GM12892 (cell line): ENCODE measurements at regions not wholly inside any gene's neighbourhood (a gene's known extent, or its start where the extent isn't known, plus 50 kb on each side); places are given as distances from the start of the nearest gene placed in this dataset.

ENCODE experiments used
- DNase-seq: peaks from one replicate; pipeline ENCODE4 v3.0.0; 2011; ENCODE audit not compliant: insufficient read length
- FAIRE-seq: peaks from 2 replicates; lab custom pipeline; 2011; peaks lifted over from hg19 to GRCh38; lab: Jason Lieb, UNC
- POLR2A ChIP-seq: IDR thresholded peaks from 2 replicates; pipeline ENCODE4 v1.6.1; 2011; ENCODE audit warnings: low read depth, low read length, control low read depth
- POLR2AphosphoS5 ChIP-seq: IDR thresholded peaks from 2 replicates; pipeline ENCODE4 v1.6.1; 2011; ENCODE audit warnings: low read depth, low read length, control low read depth
- TAF1 ChIP-seq: IDR thresholded peaks from 2 replicates; pipeline ENCODE4 v1.6.1; 2011; ENCODE audit warnings: low read depth, mild to moderate bottlenecking, control low read depth, low read length, borderline replicate concordance

DNA sequence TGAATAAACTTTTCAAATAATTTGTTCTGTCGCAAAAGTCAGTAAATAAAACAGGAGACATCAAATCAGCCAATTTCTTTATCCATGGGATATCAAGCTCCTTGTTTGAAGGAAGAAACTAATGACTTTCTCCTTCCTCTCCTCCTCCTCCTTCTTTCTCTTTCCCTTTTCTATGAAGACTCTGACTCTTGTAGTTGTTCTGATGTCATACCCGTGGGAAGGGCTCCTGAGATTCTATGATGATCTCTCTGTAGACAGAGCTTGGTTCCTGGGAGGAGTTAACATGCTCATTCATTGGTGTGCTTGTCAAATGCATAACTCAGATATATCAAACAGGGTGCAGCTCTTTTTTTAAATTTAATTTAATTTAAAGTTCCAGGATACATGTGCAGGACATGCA is 118.7 kb upstream of the KCTD1 start:
- TF ChIP-seq POLR2AphosphoS5: no peak
- TF ChIP-seq TAF1: no peak
- TF ChIP-seq POLR2A: no peak
- FAIRE-seq (no peak), DNase-seq (no peak)

DNA sequence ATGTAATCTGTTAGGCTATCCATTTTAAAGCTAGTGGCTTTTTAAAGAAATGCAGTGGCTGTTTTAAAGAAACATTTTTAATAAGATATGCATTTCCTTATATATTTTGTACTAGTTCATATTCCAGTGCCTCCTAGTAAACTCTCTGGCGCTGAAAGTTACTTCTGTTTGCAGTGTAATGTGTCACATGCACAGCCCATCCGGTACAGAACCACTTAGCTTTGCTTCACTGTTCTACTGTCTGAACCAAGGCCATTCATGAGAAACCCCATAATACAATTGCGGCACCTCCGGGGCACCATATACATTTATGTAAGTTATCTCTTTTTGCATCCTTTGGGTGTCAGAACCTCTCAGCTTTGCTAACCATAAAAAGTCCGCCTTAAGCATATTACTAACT is 114.6 kb upstream of the KCTD1 start:
- FAIRE-seq (no peak), DNase-seq (no peak)
- TF ChIP-seq POLR2A (no peak), TAF1 (no peak), POLR2AphosphoS5 (no peak)

DNA sequence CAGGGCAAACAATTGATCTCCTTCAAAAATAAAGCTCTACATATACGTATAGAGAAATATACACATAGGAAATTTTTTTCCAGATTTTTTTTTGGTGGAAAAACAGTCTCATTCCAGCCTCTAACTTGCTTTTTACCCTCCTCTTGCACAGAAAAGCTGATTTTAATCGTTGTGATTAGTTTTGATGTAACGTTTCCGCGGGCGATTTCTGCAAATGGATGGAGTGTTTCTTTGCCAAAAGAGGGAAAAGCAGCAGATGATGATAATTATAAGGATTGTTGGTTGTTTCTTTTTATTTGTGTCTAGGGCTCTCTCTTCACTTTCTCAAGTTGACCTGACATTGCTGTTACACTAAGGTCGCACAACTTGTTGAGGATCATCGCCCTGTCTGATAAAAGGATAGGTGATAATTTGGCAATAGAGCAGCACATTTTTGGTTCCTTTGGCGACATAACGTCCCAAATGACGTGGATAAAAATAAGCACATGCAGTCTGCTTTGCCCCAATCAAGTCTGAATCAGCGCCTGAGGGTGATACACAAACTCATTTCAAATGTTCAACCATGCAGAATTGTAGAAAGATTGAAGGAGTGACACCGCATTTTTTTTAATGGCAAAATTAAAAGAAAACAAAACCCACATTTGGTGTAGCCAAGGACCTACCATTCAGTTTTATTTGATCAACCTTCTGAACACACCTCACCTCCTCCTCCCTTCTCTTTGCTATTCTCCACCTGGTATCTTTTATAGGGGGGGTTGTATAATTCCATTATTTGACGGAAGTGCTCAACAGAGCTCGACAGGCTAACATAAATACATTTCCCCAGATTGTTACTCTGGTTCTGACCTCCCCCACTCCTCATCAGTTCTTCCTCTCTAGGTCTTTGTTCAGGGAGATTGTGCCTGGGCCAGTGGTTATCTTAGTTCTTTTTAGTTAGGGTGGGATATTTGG is 109.6 kb upstream of the KCTD1 start:
- FAIRE-seq (no peak), DNase-seq (no peak)
- TF ChIP-seq POLR2AphosphoS5 (no peak), POLR2A (no peak), TAF1 (no peak)

DNA sequence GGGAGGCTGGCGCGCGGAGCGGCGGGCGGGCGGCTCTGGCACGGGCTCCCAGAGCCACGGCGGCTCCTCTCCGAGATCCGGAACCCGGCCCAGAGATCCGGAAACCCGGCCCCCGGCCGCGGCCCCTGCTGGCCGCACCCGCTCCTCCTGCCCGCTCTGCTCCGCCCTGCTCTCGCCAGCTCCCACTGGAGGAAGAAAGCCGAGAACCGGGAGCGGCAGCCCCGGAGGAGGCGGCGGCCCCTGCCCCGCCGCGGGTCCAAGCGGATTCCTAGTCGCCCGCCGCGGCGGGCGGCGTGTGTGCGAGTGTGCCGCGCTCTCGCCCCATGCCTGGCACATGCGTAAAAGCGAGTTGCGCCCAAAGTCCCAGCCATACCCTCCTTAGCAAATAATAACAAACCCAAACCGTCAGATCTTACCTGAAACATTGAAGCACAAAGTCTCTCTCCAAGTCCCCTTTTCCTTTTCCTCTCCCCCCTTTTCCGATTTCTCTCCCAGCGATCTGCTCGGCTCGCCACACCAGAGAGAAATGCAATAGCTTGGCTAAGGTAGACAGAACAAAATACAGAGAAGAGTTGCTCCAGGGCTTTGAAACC is 108.7 kb upstream of the KCTD1 start:
- no peak for FAIRE-seq
- TF ChIP-seq TAF1: no peak
- no peak for TF ChIP-seq POLR2AphosphoS5
- TF ChIP-seq POLR2A: no peak
- peak; percentile 51 for DNase-seq

DNA sequence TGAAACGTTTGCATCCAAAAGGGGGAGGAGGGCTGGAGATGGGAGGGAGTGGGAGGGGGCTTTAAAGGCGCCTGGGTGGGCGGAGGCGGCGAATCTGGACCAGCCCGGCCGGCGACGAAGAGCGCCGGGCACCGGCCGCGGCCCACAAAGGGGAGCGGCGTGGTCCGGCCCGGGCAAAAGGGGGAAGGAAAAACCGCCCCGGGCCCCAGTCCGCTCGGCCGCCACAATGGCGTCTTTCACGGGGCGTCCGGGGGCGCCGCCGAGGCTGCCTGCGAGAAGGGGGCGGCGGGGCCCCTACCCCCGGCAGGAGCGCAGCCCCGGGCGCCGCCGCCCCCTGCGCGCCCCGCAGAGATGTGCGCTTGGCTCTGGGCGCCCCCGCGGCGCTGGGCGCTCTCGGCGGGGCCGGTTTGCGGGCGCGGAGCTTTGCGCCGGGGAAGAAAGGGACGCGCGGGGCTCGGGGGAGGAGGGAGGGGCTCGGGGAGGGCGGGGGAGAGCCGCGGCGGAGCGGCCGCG is 108.1 kb upstream of the KCTD1 start:
- no peak for TF ChIP-seq TAF1
- TF ChIP-seq POLR2A: no peak
- TF ChIP-seq POLR2AphosphoS5: no peak
- DNase-seq (no peak), FAIRE-seq (no peak)

DNA sequence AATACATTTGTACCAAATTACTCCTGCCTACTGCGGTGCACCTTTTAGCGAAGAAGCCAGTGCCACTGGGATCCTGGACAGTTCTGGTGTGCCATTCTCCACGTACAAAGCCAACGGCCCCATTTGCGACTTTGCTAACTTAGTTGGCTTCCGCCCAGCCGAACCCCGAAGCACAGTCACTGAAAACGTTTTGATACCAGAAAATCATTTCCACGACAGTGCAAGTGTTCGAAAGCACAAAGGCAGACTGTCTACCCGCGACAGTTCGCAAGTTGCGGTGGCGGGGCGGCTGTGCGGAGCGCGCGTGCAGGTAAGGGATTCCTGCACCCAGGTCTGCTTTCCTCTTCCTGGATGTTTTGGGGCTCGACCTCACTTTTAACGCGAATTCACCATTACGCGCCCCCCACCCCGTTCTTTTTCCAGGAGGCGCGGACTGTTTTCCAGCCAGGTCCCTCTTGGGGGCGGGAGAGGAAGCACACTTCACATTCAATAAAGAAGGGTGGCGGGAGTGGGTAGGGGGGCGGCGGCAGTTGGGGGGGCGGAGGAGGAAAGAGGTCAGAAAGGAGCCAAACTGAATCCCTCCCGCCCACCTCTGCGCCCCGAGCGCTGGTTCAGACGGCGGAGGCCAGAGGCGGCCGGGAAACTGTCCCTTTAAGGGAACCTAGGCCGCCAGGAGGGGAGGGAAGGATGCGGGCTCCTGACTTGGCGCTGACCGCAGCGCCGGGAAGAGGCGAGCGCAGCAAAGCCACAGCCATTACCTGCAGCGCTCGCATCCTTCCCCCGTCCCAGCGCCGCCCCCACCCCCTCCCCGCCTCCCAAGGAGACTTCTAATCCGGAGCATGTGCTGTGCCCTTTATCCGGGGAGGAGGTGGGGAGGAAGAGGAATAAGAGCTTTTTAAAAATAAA is 107.4 kb upstream of the KCTD1 start:
- DNase-seq: no peak
- FAIRE-seq: no peak
- TF ChIP-seq TAF1: no peak
- no peak for TF ChIP-seq POLR2AphosphoS5
- TF ChIP-seq POLR2A: no peak

DNA sequence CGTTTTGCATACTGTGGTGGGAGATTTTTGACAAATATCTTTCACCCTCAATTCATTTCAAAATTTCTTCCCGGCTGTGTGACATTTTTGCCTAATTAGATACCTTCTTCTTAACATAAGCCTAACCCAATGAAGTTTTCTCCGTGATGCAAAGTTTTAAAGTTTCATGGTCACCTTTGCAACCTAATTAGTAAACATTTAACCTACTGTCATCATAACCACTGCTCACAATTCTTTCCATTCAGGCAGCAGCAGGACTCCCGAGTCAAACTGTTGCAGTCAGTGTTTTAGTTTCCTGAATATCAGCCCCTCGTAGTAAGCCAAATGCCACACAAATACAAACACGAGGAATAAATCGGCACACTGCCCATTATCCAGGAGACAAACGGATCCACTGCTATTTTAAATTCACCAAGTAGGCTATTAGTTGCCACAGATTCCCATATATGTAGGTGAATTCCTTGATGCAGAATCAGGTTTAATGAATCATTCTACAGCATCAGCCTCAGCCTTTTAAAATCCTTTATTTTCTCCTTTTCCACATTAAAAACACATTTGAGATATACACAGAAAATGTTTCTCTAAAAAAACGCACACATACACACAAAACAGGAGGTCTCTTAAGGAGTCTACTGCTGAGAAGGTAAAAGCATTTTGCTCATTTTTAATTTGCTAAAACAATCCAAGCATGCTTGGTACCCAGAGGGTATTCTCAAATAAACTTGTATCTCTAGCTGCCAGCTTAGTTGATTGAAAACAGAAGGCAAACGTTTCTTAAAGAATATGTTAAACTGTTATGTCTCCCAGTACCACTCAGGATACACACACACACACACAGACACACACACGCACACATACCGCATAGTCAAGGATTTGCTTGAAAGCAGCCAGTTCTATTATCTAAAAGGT is 106.5 kb upstream of the KCTD1 start:
- FAIRE-seq (no peak), DNase-seq (no peak)
- no peak for TF ChIP-seq TAF1
- no peak for TF ChIP-seq POLR2AphosphoS5
- TF ChIP-seq POLR2A: no peak

DNA sequence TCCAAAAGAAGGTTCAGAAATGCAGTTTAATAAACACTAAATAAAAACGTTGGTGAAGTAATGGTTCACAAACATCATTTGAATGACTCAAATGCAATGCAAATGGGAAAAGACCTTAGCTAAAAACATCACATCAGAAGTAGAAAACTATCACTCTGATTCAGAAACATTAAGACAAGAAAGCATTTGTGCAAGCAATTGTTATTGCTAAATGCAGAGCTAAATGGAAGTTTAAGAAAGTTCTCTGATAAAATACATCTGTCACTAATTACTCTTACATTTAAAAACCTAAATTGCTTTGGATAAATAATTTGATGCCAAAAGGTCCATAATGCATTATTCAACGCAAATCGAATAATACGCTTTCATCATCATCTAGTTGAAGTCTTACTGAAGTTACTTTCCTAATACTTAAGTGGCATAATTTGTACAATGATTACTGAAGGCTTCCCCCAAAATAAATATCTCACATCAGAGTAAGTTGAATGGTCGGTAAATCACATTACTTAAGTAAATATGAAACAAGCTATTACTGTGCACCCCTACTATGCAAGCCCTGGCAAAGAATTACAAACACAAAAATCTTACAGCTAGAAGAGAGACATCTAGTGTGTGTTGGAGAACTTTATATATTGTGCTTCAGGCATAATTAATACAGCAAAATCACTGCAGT is 105.7 kb upstream of the KCTD1 start:
- no peak for DNase-seq
- FAIRE-seq: no peak
- TF ChIP-seq TAF1 (no peak), POLR2AphosphoS5 (no peak), POLR2A (no peak)

DNA sequence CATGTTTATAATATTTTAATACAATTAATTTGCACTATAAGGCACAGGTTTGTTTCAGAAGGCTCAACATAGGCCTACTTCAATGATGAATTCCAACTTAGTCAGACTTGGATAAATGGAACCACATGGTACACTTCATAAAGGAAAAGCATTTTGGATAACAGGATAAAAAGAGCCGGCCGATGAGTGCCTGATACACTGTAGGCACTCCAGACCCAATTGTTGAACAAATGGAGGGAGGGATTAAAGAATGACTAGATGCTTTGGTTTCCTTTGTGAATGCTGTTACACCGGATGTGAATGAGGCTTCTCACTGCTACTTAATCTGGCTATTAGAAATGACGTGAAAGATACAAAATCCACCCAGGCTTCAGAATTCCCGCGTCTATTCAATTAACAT is 104.1 kb upstream of the KCTD1 start:
- FAIRE-seq (no peak), DNase-seq (no peak)
- TF ChIP-seq POLR2AphosphoS5: no peak
- TF ChIP-seq TAF1: no peak
- TF ChIP-seq POLR2A: no peak
